SU-DHL-6 (cell line): ENCODE measurements at regions not wholly inside any gene's neighbourhood (a gene's known extent, or its start where the extent isn't known, plus 50 kb on each side); places are given as distances from the start of the nearest gene placed in this dataset.

ENCODE experiments used
- EZH2phosphoT487 ChIP-seq: fragments of 200-600 bp; sonication (generic), shearing (Covaris generic); conservative IDR thresholded peaks from 2 replicates; pipeline ENCODE4 v1.6.1; 2018; ENCODE audit warnings: mild to moderate bottlenecking, antibody characterized with exemption, low read length, moderate library complexity, mixed read lengths
- TF ChIP-seq, protein P1 (sequence below): fragments of 200-600 bp; sonication (generic); IDR thresholded peaks from one replicate; pipeline ENCODE4 v1.5.1; 2017; ENCODE audit warnings: antibody characterized with exemption, mild to moderate bottlenecking, low read length, moderate library complexity; ENCODE audit not compliant: insufficient read depth, poor library complexity, severe bottlenecking

DNA sequence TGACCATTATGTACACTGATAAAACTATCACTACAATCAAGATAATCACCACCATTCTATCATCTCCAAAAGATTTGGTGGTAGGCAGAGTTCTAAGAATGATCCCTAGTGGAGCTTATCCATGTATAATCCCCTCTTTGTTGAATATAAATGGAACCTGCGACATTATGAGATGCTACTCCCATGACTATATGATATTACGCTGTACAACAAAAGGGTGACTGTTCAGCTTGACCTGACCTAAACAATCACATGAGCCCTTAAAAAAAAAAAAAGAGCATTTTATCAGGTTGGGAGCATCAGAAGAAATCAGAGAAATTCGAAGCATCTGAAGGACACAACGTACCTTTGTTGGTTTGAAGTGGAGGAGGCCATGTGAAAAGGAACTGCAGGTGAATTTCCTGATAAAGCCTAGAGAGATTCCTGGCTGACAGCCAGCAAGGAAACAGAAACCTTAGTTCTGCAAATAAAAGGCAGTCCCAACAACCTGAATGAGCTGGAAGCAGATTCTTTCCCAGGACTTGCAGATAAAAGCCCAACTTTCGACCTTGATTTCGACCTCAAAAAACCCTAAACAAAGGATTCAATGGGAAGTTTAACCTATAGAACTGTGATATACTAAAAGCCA, 270.7 kb downstream of the ADRA2A start:
- TF ChIP-seq, protein P1, sequence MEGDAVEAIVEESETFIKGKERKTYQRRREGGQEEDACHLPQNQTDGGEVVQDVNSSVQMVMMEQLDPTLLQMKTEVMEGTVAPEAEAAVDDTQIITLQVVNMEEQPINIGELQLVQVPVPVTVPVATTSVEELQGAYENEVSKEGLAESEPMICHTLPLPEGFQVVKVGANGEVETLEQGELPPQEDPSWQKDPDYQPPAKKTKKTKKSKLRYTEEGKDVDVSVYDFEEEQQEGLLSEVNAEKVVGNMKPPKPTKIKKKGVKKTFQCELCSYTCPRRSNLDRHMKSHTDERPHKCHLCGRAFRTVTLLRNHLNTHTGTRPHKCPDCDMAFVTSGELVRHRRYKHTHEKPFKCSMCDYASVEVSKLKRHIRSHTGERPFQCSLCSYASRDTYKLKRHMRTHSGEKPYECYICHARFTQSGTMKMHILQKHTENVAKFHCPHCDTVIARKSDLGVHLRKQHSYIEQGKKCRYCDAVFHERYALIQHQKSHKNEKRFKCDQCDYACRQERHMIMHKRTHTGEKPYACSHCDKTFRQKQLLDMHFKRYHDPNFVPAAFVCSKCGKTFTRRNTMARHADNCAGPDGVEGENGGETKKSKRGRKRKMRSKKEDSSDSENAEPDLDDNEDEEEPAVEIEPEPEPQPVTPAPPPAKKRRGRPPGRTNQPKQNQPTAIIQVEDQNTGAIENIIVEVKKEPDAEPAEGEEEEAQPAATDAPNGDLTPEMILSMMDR: no peak
- no peak for TF ChIP-seq EZH2phosphoT487
